GM03348 (cell line): ENCODE measurements at regions not wholly inside any gene's neighbourhood (a gene's known extent, or its start where the extent isn't known, plus 50 kb on each side); places are given as distances from the start of the nearest gene placed in this dataset.
"Not testable (repeated sequence)": the region's sequence is repeated elsewhere in the genome, so short reads cannot be mapped to it uniquely, and the experiment has no call there.

Source experiments
- DNase-seq: peaks from one replicate; pipeline ENCODE4 v3.0.0; 2012; ENCODE audit warnings: low spot score

- DNase-seq: no peak
Observed at GRCh38 chr20:54324041-54324440, 116.2 kb downstream of the PFDN4 start.

GRCh38 chr20:54324652-54325285, 116.9 kb downstream of the PFDN4 start:
- DNase-seq: no peak

GRCh38 chr20:54335299-54335698, 127.4 kb downstream of the PFDN4 start:
- DNase-seq: peak; percentile 19

GRCh38 chr20:54337144-54337543, 129.3 kb downstream of the PFDN4 start:
- no peak for DNase-seq

- no peak for DNase-seq
Observed at GRCh38 chr20:54339093-54339492, 131.2 kb downstream of the PFDN4 start.

GRCh38 chr20:54340206-54340605, 132.3 kb downstream of the PFDN4 start:
- no peak for DNase-seq

- DNase-seq: peak; percentile 54
Observed at GRCh38 chr20:54340667-54341081, 132.8 kb downstream of the PFDN4 start.

GRCh38 chr20:54342258-54342920, 133.0 kb upstream of the DOK5 start:
- no peak for DNase-seq

- DNase-seq: no peak
Observed at GRCh38 chr20:54343099-54343498, 132.3 kb upstream of the DOK5 start.

GRCh38 chr20:54343634-54344033, 131.8 kb upstream of the DOK5 start:
- no peak for DNase-seq

- no peak for DNase-seq
Observed at GRCh38 chr20:54344832-54345231, 130.6 kb upstream of the DOK5 start.

- peak; percentile 75 for DNase-seq
Observed at GRCh38 chr20:54345301-54345724, 130.1 kb upstream of the DOK5 start.

- peak; percentile 12 for DNase-seq
Observed at GRCh38 chr20:54345821-54346220, 129.6 kb upstream of the DOK5 start.

GRCh38 chr20:54346276-54346675, 129.1 kb upstream of the DOK5 start:
- DNase-seq: no peak

- peak; percentile 15 for DNase-seq
Observed at GRCh38 chr20:54347166-54347833, 128.1 kb upstream of the DOK5 start.

GRCh38 chr20:54350415-54350814, 125.0 kb upstream of the DOK5 start:
- DNase-seq: peak; percentile 43

GRCh38 chr20:54351371-54352136, 123.8 kb upstream of the DOK5 start:
- DNase-seq: no peak

GRCh38 chr20:54352541-54352940, 122.9 kb upstream of the DOK5 start:
- DNase-seq: not testable (repeated sequence)

GRCh38 chr20:54353292-54353691, 122.1 kb upstream of the DOK5 start:
- no peak for DNase-seq

GRCh38 chr20:54355631-54356280, 119.6 kb upstream of the DOK5 start:
- DNase-seq: no peak

- DNase-seq: no peak
Observed at GRCh38 chr20:54356801-54357200, 118.6 kb upstream of the DOK5 start.

GRCh38 chr20:54361475-54361874, 113.9 kb upstream of the DOK5 start:
- no peak for DNase-seq
